Thoracic aorta (tissue), 2 donors: ENCODE measurements at regions not wholly inside any gene's neighbourhood (a gene's known extent, or its start where the extent isn't known, plus 50 kb on each side); places are given as distances from the start of the nearest gene placed in this dataset.

Experiments used
- ATAC-seq: fragments of 150-250 bp; one replicate; pipeline ENCODE4 v1.8.0; 2017; ENCODE audit warnings: low read depth; ENCODE audit not compliant: insufficient number of reproducible peaks, low FRiP score
- DNase-seq: peaks from one replicate; pipeline ENCODE4 v3.0.0-alpha.2; 2020; ENCODE audit warnings: low spot score
- H3K27ac ChIP-seq, 2 donors: fragments of 200-600 bp; sonication (generic); 1 replicate in 1 of 2; 2 replicates in 1 of 2; pipeline ENCODE4 v1.5.1; 2016; ENCODE audit warnings: mild to moderate bottlenecking in 2 of 2, moderate library complexity in 2 of 2
- H3K27me3 ChIP-seq: fragments of 200-600 bp; sonication (generic); replicated peaks from 2 replicates; pipeline ENCODE4 v1.6.0; 2016; ENCODE audit warnings: mild to moderate bottlenecking; ENCODE audit not compliant: insufficient read depth
- H3K36me3 ChIP-seq: fragments of 200-600 bp; sonication (generic); one replicate; pipeline ENCODE4 v1.5.1; 2016
- H3K4me1 ChIP-seq, 2 donors: fragments of 200-600 bp; sonication (generic); 1 replicate in 1 of 2; 2 replicates in 1 of 2; pipeline versions ENCODE4 v1.5.1 to v1.6.0; 2016; ENCODE audit warnings: low read depth in 2 of 2, mild to moderate bottlenecking in 1 of 2; ENCODE audit not compliant: control insufficient read depth in 1 of 2
- H3K4me3 ChIP-seq: fragments of 200-600 bp; sonication (generic); 2 replicates; pipeline ENCODE4 v1.5.1; 2016; ENCODE audit warnings: mild to moderate bottlenecking
- H3K9me3 ChIP-seq: fragments of 200-600 bp; sonication (generic); 2 replicates; pipeline ENCODE4 v1.5.1; 2016
- TF ChIP-seq, protein P1 (sequence below): fragments of 200-600 bp; sonication (generic); IDR thresholded peaks from one replicate; pipeline ENCODE4 v1.5.1; 2019; ENCODE audit warnings: antibody characterized with exemption

DNA sequence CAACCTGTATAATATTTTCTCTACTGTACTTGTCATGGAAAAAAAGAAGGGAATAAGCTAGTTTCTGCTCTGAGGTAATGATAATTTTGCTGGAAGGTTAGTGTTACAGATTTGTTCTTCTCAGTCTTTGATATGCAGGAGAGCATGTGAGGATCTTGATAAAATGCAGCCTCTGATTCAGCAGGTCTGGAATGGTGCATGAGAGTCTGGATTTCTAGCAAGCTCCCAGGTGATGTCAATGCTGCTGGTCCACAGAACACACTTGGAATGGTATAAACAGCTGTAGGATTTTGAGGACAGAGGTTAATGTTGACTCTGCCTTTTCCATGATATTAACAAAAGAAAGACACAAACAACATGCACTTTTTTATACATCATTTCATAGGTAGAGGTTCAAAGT lies 173.6 kb downstream of the NDFIP2 start:
- Histone ChIP-seq H3K4me1 (no peaks in the 10 kb centered on the region), H3K4me3 (no peak overlapping the region), H3K27me3 (no peaks in the 10 kb centered on the region), H3K36me3 (no peaks in the 10 kb centered on the region), H3K27ac (no peak overlapping the region), H3K9me3 (no peaks in the 10 kb centered on the region)
- TF ChIP-seq, protein P1, sequence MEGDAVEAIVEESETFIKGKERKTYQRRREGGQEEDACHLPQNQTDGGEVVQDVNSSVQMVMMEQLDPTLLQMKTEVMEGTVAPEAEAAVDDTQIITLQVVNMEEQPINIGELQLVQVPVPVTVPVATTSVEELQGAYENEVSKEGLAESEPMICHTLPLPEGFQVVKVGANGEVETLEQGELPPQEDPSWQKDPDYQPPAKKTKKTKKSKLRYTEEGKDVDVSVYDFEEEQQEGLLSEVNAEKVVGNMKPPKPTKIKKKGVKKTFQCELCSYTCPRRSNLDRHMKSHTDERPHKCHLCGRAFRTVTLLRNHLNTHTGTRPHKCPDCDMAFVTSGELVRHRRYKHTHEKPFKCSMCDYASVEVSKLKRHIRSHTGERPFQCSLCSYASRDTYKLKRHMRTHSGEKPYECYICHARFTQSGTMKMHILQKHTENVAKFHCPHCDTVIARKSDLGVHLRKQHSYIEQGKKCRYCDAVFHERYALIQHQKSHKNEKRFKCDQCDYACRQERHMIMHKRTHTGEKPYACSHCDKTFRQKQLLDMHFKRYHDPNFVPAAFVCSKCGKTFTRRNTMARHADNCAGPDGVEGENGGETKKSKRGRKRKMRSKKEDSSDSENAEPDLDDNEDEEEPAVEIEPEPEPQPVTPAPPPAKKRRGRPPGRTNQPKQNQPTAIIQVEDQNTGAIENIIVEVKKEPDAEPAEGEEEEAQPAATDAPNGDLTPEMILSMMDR = no peak
- DNase-seq = no peak
- no peak for ATAC-seq

DNA sequence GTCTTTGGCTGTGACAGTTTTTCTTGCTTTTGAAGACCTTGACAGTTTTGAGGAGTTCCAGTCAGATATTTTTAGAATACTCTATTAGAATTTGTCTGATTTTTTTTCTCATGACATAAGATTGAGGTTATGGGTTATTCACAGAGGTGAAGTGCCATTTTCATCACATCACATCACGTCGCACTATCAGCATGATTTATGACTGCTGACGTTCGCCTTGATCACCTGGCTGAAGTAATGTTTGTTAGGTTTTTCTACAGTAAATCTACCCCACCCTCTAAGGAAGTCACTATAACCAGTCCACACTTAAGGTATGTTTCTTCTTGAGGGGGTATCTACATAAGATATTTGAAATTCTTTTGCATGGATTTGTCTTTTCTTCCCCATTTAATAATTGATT lies 169.7 kb downstream of the NDFIP2 start:
- H3K4me3 ChIP-seq = no peak overlapping the region
- H3K27me3 ChIP-seq = no peaks in the 10 kb centered on the region
- TF ChIP-seq, protein P1 = no peak
- no peaks in the 10 kb centered on the region for H3K36me3 ChIP-seq
- no peak for ATAC-seq
- DNase-seq = no peak
- H3K27ac ChIP-seq = no peak overlapping the region
- no peaks in the 10 kb centered on the region for H3K4me1 ChIP-seq
- H3K9me3 ChIP-seq = no peaks in the 10 kb centered on the region

DNA sequence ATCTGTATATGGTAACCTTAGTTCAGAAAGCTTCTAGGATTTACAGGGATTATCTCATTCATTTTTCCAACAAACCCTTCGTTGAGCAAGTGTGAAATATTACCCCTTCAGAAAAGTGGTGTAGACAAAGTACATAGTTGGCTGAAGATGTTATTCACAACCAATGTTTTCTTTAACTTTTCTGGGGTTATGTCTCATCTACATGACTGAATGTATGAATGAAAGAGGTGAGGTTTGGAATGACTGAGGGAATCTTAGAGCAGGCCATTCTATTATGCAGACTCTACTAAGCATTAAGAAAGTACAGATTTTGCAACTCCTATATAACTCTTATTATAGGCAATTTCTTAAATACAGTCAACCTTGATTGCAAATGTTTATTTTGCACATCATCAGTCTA lies 167.2 kb downstream of the NDFIP2 start:
- DNase-seq = no peak

DNA sequence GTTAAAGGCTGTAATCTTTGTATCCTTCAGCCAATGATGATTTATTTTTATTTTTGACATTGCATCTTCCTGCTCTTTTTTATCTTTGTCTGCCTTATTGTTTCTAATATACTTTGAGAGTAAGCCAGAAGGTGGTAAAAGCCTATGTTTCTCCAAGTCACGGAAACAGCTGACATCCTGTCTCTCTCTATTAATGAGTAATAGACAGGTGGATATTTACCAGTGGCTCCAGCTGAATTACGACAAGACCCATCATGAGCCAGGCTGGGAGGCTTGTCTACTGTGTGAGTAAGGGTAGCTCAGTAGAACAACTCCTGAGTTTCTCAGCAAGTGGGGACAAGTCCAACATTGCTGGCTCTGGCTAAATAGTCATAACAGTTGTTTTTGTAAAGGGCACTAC lies 166.6 kb downstream of the NDFIP2 start:
- DNase-seq (no peak), ATAC-seq (no peak)
- H3K27ac ChIP-seq = no peak overlapping the region
- no peaks in the 10 kb centered on the region for H3K36me3 ChIP-seq
- no peak overlapping the region for H3K4me3 ChIP-seq
- no peaks in the 10 kb centered on the region for H3K27me3 ChIP-seq
- no peaks in the 10 kb centered on the region for H3K9me3 ChIP-seq
- TF ChIP-seq, protein P1 = no peak
- no peaks in the 10 kb centered on the region for H3K4me1 ChIP-seq

More for the DNA sequence above, 167.2 kb downstream of the NDFIP2 start:
- no peak for ATAC-seq
- Histone ChIP-seq H3K36me3 (no peaks in the 10 kb centered on the region), H3K4me1 (no peaks in the 10 kb centered on the region), H3K9me3 (no peaks in the 10 kb centered on the region), H3K27ac (no peak overlapping the region), H3K27me3 (no peaks in the 10 kb centered on the region), H3K4me3 (no peak overlapping the region)
- TF ChIP-seq, protein P1 = no peak

DNA sequence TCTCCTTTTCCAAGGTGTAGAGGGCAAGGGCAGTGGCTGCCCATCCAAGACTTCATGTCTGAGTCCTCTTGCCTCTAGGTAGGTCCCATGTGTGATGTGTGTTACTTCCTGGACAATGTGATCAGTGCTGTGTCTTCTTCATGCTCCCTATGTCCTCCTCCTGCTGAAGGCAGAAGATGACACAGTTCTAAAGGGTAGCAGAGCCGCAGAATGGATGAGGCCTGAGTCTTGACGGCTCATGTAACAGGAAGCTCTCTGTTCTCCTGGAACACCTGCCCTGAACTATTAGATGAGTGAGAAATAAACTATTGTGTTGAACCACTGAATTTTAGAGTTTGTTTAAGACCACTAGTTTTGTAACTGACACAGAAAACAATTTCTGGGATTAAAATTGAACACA lies 165.9 kb downstream of the NDFIP2 start:
- no peak overlapping the region for H3K4me3 ChIP-seq
- no peaks in the 10 kb centered on the region for H3K27me3 ChIP-seq
- H3K4me1 ChIP-seq = no peaks in the 10 kb centered on the region
- H3K36me3 ChIP-seq = no peaks in the 10 kb centered on the region
- TF ChIP-seq, protein P1 = no peak
- ATAC-seq = no peak
- no peak for DNase-seq
- no peaks in the 10 kb centered on the region for H3K9me3 ChIP-seq
- no peak overlapping the region for H3K27ac ChIP-seq
